ENCODE measurements at regions not wholly inside any gene's neighbourhood (a gene's known extent, or its start where the extent isn't known, plus 50 kb on each side); places are given as distances from the start of the nearest gene placed in this dataset.

DNA sequence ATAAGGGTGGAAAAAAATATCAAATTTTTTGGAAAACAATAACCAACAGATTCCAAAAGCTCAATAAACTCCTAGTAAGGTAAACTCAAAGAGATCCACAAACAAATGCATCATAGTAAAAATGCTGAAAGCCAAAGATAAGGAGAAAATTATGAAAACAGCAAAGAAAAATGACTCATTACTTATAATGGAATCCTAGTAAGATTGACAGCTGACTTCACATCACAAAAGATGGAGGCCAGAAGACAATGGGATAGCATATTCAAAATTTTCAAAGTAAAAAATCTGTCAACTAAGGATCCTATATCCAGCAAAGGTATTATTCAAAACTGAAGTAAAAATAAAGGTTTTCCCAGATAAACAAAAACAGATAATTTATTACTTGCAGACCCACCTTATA is 183.4 kb upstream of the VIPR2 start:
- no peaks in the 10 kb centered on the region for H3K36me3 ChIP-seq (replicated peaks in 1 of 2; ENCODE audit: control insufficient read depth in 1 of 2, insufficient read depth in 2 of 2, low read length in 2 of 2)
- intact Hi-C loops (cut with micrococcal nuclease; ENCODE audit: unreplicated experiment) = no loop called here
- TF ChIP-seq, protein P1, sequence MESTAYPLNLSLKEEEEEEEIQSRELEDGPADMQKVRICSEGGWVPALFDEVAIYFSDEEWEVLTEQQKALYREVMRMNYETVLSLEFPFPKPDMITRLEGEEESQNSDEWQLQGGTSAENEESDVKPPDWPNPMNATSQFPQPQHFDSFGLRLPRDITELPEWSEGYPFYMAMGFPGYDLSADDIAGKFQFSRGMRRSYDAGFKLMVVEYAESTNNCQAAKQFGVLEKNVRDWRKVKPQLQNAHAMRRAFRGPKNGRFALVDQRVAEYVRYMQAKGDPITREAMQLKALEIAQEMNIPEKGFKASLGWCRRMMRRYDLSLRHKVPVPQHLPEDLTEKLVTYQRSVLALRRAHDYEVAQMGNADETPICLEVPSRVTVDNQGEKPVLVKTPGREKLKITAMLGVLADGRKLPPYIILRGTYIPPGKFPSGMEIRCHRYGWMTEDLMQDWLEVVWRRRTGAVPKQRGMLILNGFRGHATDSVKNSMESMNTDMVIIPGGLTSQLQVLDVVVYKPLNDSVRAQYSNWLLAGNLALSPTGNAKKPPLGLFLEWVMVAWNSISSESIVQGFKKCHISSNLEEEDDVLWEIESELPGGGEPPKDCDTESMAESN (CRISPR knock-in tag; conservative IDR thresholded peaks at IDR 0.05) = 0 out of 2 replicates have a peak, but pooled peaks have one; percentile 43
- peak; percentile 100 for TF ChIP-seq ZNF317 (CRISPR knock-in tag; IDR thresholded peaks at IDR 0.05)
- no peak for TF ChIP-seq GPN1 (CRISPR knock-in tag; IDR thresholded peaks at IDR 0.05; ENCODE audit: borderline replicate concordance)
- no peak overlapping the region for H2AFZ ChIP-seq (ENCODE audit: low read length)
- ATAC-seq (no peak), FAIRE-seq (no peak), DNase-seq (ENCODE audit: low spot score) (no peak)
- no peak overlapping the region for H3K4me3 ChIP-seq (replicated peaks in 1 of 3; ENCODE audit: insufficient read depth in 1 of 3, low read depth in 2 of 3, low read length in 3 of 3)
- no peaks in the 10 kb centered on the region for H3K4me1 ChIP-seq (ENCODE audit: insufficient read depth, low read length)
- ChIA-PET POLR2A (no interaction called here), CTCF (ENCODE audit: low intra/inter-chr PET ratio, low total read pairs) (no interaction called here)
- no peak overlapping the region for H3K4me2 ChIP-seq (ENCODE audit: low read depth, low read length)
- BruUV-seq (replicated peaks) = no TSS peak
- peaks cover 60% of the 10 kb centered on the region for H3K9me3 ChIP-seq (ENCODE audit: low read length)
- no peaks in the 10 kb centered on the region for H3K79me2 ChIP-seq (ENCODE audit: insufficient read depth, low read length)
- in situ Hi-C loops (cut with HindIII; ENCODE audit: extremely low pct_ligation_motif_present, low pct_unique_long_range_greater_than_20kb) = no loop called here
- no peaks in the 10 kb centered on the region for H4K20me1 ChIP-seq (ENCODE audit: insufficient read depth, low read length)
- H3K27ac ChIP-seq (ENCODE audit: extremely low read length, insufficient read depth, low read length) = no peak overlapping the region
- no peaks in the 10 kb centered on the region for H3K27me3 ChIP-seq (ENCODE audit: control insufficient read depth in 1 of 2, insufficient read depth in 2 of 2, low read length in 2 of 2)
- H3K9ac ChIP-seq (ENCODE audit: insufficient read depth, low read depth, low read length) = no peak overlapping the region

DNA sequence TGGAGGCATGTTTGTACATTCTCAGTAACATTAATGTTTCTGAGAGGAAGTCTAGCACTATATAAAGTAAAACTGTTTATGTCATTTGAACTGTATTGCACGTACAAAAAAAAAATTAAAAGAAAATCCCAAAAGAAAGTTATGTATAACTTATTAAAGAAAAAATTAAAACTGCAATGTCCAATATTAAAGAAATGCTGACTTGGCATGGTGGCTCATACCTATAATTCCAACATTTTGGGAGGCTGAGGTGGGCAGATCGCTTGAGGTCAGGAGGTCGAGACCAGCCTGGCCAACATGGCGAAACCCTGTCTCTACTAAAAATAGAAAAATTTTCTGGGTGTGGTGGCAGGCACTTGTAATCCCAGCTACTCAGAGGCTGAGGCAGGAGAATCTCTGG is 178.7 kb upstream of the VIPR2 start:
- Histone ChIP-seq H3K27me3 (ENCODE audit: control insufficient read depth in 1 of 2, insufficient read depth in 2 of 2, low read length in 2 of 2) (no peaks in the 10 kb centered on the region), H3K27ac (ENCODE audit: extremely low read length, insufficient read depth, low read length) (no peak overlapping the region), H3K79me2 (ENCODE audit: insufficient read depth, low read length) (no peaks in the 10 kb centered on the region), H4K20me1 (ENCODE audit: insufficient read depth, low read length) (no peaks in the 10 kb centered on the region), H2AFZ (ENCODE audit: low read length) (no peak overlapping the region), H3K9me3 (ENCODE audit: low read length) (peaks cover 37% of the 10 kb centered on the region), H3K4me3 (replicated peaks in 1 of 3; ENCODE audit: insufficient read depth in 1 of 3, low read depth in 2 of 3, low read length in 3 of 3) (no peak overlapping the region), H3K9ac (ENCODE audit: insufficient read depth, low read depth, low read length) (no peak overlapping the region), H3K36me3 (replicated peaks in 1 of 2; ENCODE audit: control insufficient read depth in 1 of 2, insufficient read depth in 2 of 2, low read length in 2 of 2) (no peaks in the 10 kb centered on the region), H3K4me1 (ENCODE audit: insufficient read depth, low read length) (no peaks in the 10 kb centered on the region), H3K4me2 (ENCODE audit: low read depth, low read length) (no peak overlapping the region)
- no TSS peak for BruUV-seq (replicated peaks)
- DNase-seq (ENCODE audit: low spot score) = no peak
- FAIRE-seq = no peak
- 36% methylated on average over 4 of the region's 4 CpGs for WGBS (ENCODE audit: low lambda C conversion rate)
- intact Hi-C loops (cut with micrococcal nuclease; ENCODE audit: unreplicated experiment) = no loop called here
- in situ Hi-C loops (cut with HindIII; ENCODE audit: extremely low pct_ligation_motif_present, low pct_unique_long_range_greater_than_20kb) = no loop called here
- no peak for ATAC-seq
- CTCF ChIA-PET (ENCODE audit: low intra/inter-chr PET ratio, low total read pairs) = no interaction called here
- POLR2A ChIA-PET = no interaction called here
- TF ChIP-seq MAFF (IDR thresholded peaks at IDR 0.05; ENCODE audit: low read depth, low read length) (peak; percentile 81), ZNF766 (CRISPR knock-in tag; IDR thresholded peaks at IDR 0.05; ENCODE audit: borderline replicate concordance) (no peak), ZNF343 (CRISPR knock-in tag; IDR thresholded peaks at IDR 0.05) (no peak), ZNF335 (CRISPR knock-in tag; IDR thresholded peaks at IDR 0.05) (no peak), MAFK (conservative IDR thresholded peaks at IDR 0.05 in 1 of 2, IDR thresholded peaks at IDR 0.05 in 1 of 2; ENCODE audit: low read length in 2 of 2) (peak; percentile 73 to 88)
